SK-N-SH (cell line): ENCODE measurements at regions not wholly inside any gene's neighbourhood (a gene's known extent, or its start where the extent isn't known, plus 50 kb on each side); places are given as distances from the start of the nearest gene placed in this dataset.

ENCODE experiments used
- CTCF ChIA-PET: fragments of 300-600, 350-600 bp; formaldehyde crosslinking; extraction: SDS; loops from one replicate; lab custom pipeline; 2021; lab: Yijun Ruan, JAX
- POLR2A ChIA-PET: fragments of 350-600 bp; sonication (Branson Sonifier 250); formaldehyde crosslinking; extraction: SDS; loops from one replicate; lab custom pipeline; 2020; ENCODE audit warnings: antibody characterized with exemption, inconsistent platforms; lab: Yijun Ruan, JAX
- DNase-seq: peaks from one replicate; pipeline ENCODE4 v3.0.0; 2012
- H2AFZ ChIP-seq: fragments of 200-600 bp; sonication (generic); 2 replicates; pipeline ENCODE4 v1.8.1; 2016; ENCODE audit warnings: antibody characterized with exemption, mild to moderate bottlenecking, low read depth
- H3F3A ChIP-seq: fragments of 200-600 bp; sonication (generic); replicated peaks from 2 replicates; pipeline ENCODE3; 2016; ENCODE audit warnings: antibody characterized with exemption, mild to moderate bottlenecking; ENCODE audit not compliant: insufficient read depth
- H3K27ac ChIP-seq, 2 experiments: fragments of 200-500 bp in 1 of 2; fragments of 200-600 bp in 1 of 2; sonication (Bioruptor generic) in 1 of 2; sonication (generic), shearing (Covaris generic) in 1 of 2; 2 replicates each; pipeline versions ENCODE4 v1.5.1 to v1.6.1; 2014 to 2016; ENCODE audit warnings: low read depth in 2 of 2, inconsistent platforms in 1 of 2, low read length in 1 of 2, mild to moderate bottlenecking in 1 of 2, mixed read lengths in 1 of 2
- H3K27me3 ChIP-seq: fragments of 200-600 bp; sonication (generic), shearing (Covaris generic); 2 replicates; pipeline ENCODE4 v1.6.1; 2016; ENCODE audit warnings: mixed run types; ENCODE audit not compliant: insufficient read depth
- H3K36me3 ChIP-seq, 2 experiments: fragments of 200-500 bp in 1 of 2; fragments of 200-600 bp in 1 of 2; sonication (Bioruptor generic) in 1 of 2; sonication (generic) in 1 of 2; replicated peaks in 1 of 2; 2 replicates each; pipeline versions ENCODE3 to v1.5.1; 2014 to 2016; ENCODE audit warnings: low read length in 1 of 2, mild to moderate bottlenecking in 1 of 2; ENCODE audit not compliant: insufficient read depth in 2 of 2, control insufficient read depth in 1 of 2
- H3K4me1 ChIP-seq, 2 experiments: fragments of 200-500 bp in 1 of 2; fragments of 200-600 bp in 1 of 2; sonication (Bioruptor generic) in 1 of 2; sonication (generic), shearing (Covaris generic) in 1 of 2; 2 replicates each; pipeline versions ENCODE4 v1.5.1 to v1.6.1; 2014 to 2016; ENCODE audit warnings: low read depth in 1 of 2, low read length in 1 of 2, mixed run types in 1 of 2; ENCODE audit not compliant: insufficient read depth in 2 of 2, control insufficient read depth in 1 of 2
- H3K4me2 ChIP-seq: fragments of 200-600 bp; sonication (generic), shearing (Covaris generic); 2 replicates; pipeline ENCODE4 v1.6.1; 2017; ENCODE audit warnings: mixed run types
- H3K4me3 ChIP-seq, 2 experiments: fragments of 200-500 bp in 1 of 2; fragments of 200-600 bp in 1 of 2; sonication (Bioruptor generic) in 1 of 2; sonication (generic), shearing (Covaris generic) in 1 of 2; 2 replicates each; pipeline versions ENCODE4 v1.5.1 to v1.8.1; 2014 to 2016; ENCODE audit warnings: low read depth in 2 of 2, inconsistent platforms in 1 of 2, low read length in 1 of 2, mild to moderate bottlenecking in 1 of 2, mixed read lengths in 1 of 2, moderate library complexity in 1 of 2
- H3K79me2 ChIP-seq: fragments of 200-600 bp; sonication (generic); 2 replicates; pipeline ENCODE4 v1.8.1; 2017; ENCODE audit warnings: mild to moderate bottlenecking; ENCODE audit not compliant: insufficient read depth
- H3K9ac ChIP-seq: fragments of 200-600 bp; sonication (generic); 2 replicates; pipeline ENCODE4 v1.6.1; 2017; ENCODE audit warnings: mixed run types
- H3K9me2 ChIP-seq: fragments of 200-600 bp; sonication (generic); 2 replicates; pipeline ENCODE4 v1.6.1; 2017; ENCODE audit warnings: mixed run types
- H3K9me3 ChIP-seq: fragments of 200-600 bp; sonication (generic); 2 replicates; pipeline ENCODE4 v1.6.1; 2017; ENCODE audit warnings: mixed run types, mild to moderate bottlenecking, moderate library complexity
- H4K20me1 ChIP-seq: fragments of 200-600 bp; sonication (generic); 2 replicates; pipeline ENCODE4 v1.6.1; 2017; ENCODE audit warnings: mild to moderate bottlenecking, mixed run types; ENCODE audit not compliant: insufficient read depth
- CHD2 ChIP-seq: fragments of 150-350 bp; IDR thresholded peaks from 2 replicates; pipeline ENCODE4 v1.6.1; 2018; ENCODE audit warnings: low read length; ENCODE audit not compliant: partially characterized antibody
- EP300 ChIP-seq, 2 experiments: IDR thresholded peaks; 2 replicates each; pipeline versions ENCODE4 v1.4.0 to v1.6.1; 2012; ENCODE audit warnings: borderline replicate concordance in 1 of 2, low read depth in 1 of 2, low read length in 1 of 2
- EZH2phosphoT487 ChIP-seq: fragments of 200-600 bp; sonication (generic); IDR thresholded peaks from 2 replicates; pipeline ENCODE4 v1.6.1; 2017; ENCODE audit warnings: low read depth, mixed run types, mild to moderate bottlenecking, antibody characterized with exemption, moderate library complexity, borderline replicate concordance
- FOXJ3 ChIP-seq: sonication (generic); formaldehyde crosslinking; IDR thresholded peaks from 2 replicates; pipeline ENCODE4 v1.5.1; 2020; ENCODE audit warnings: mild to moderate bottlenecking, missing genetic modification reagents
- FOXM1 ChIP-seq: IDR thresholded peaks from 2 replicates; pipeline ENCODE4 v1.4.0; 2012; ENCODE audit warnings: low read depth, mild to moderate bottlenecking
- GABPA ChIP-seq: IDR thresholded peaks from 2 replicates; pipeline ENCODE4 v1.4.0; 2012; ENCODE audit warnings: low read depth, mild to moderate bottlenecking
- GATA2 ChIP-seq: sonication (generic); formaldehyde crosslinking; IDR thresholded peaks from 2 replicates; pipeline ENCODE4 v1.5.0; 2020; ENCODE audit warnings: mild to moderate bottlenecking, missing genetic modification reagents
- JUND ChIP-seq: IDR thresholded peaks from 2 replicates; pipeline ENCODE4 v1.4.0; 2012
- NRF1 ChIP-seq: IDR thresholded peaks from 2 replicates; pipeline ENCODE4 v1.6.1; 2012; ENCODE audit warnings: low read depth, mild to moderate bottlenecking, low read length
- RCOR1 ChIP-seq: fragments of 150-350 bp; IDR thresholded peaks from 2 replicates; pipeline ENCODE4 v1.6.1; 2017; ENCODE audit warnings: antibody characterized with exemption, low read length
- SMC3 ChIP-seq: IDR thresholded peaks from 2 replicates; pipeline ENCODE4 v1.6.1; 2012; ENCODE audit warnings: low read depth, low read length, improper control_type of control experiment
- TAF1 ChIP-seq: IDR thresholded peaks from 2 replicates; pipeline ENCODE4 v1.6.1; 2012; ENCODE audit warnings: low read depth, mild to moderate bottlenecking, low read length, moderate library complexity, borderline replicate concordance
- TCF12 ChIP-seq: IDR thresholded peaks from 2 replicates; pipeline ENCODE4 v1.4.0; 2012
- YY1 ChIP-seq: IDR thresholded peaks from 2 replicates; pipeline ENCODE4 v1.4.0; 2012; ENCODE audit warnings: low read depth, mild to moderate bottlenecking
- WGBS: methylation state at CpG from one replicate; pipeline ENCODE4 v1.1.6; 2017; ENCODE audit warnings: low lambda C conversion rate; 5-methylcytosine and 5-hydroxymethylcytosine counted together
- TF ChIP-seq, protein P1 (sequence below): fragments of 150-350 bp; IDR thresholded peaks from 2 replicates; pipeline ENCODE4 v1.6.1; 2016; ENCODE audit warnings: mild to moderate bottlenecking, low read depth, low read length
- TF ChIP-seq, protein P2 (sequence below): IDR thresholded peaks from 2 replicates; pipeline ENCODE4 v1.4.0; 2012; ENCODE audit warnings: low read depth
- TF ChIP-seq, protein P3 (sequence below): IDR thresholded peaks from 2 replicates; pipeline ENCODE4 v1.4.0; 2012; ENCODE audit warnings: low read depth, borderline replicate concordance
- TF ChIP-seq, protein P4 (sequence below): IDR thresholded peaks from 2 replicates; pipeline ENCODE4 v1.6.1; 2012; ENCODE audit warnings: mild to moderate bottlenecking, low read depth, low read length, moderate library complexity

DNA sequence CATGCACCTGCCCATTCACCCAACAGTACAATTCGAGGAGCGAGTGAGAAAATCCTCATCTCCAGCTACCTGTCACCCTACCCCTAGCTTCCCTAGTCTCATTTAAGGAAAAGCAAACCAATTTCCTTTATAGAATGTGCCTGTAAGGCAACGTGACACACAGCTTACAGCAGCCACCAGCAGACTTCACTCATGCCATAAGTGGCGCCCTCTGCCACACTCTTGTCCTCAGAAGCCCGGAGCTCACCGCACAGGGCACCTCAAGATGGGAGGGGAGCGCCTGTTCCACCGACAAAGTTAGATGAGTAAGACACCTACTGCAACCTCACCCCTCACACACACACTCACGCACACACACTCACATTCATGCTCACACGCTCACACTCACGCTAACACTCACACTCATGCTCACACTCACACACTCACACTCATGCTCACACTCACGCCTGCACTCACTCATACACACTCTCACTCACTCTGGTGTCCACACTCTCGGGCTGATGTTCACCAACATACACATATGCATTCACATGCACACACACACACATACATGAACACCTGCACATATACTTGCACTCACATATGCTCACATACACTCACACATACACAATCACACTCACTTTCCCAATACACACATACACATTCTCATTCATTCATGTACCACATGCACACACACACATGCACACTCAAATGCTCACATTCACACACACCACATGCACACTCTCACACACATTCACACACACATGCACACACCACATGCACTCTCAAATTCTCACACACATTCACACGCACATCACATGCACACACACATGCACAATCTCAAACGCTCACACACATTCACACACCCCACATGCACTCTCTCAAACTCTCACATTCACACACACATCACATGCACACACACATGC, 170.7 kb downstream of the PSMG1 start:
- TF ChIP-seq GABPA (no peak), GATA2 (CRISPR knock-in tag) (no peak), NRF1 (no peak), SMC3 (no peak), EZH2phosphoT487 (no peak), RCOR1 (no peak), TCF12 (no peak), JUND (no peak), EP300 (IDR thresholded peaks at IDR 0.05; ENCODE audit: borderline replicate concordance in 1 of 2, low read depth in 1 of 2, low read length in 1 of 2) (no peak), FOXM1 (no peak)
- TF ChIP-seq, protein P1, sequence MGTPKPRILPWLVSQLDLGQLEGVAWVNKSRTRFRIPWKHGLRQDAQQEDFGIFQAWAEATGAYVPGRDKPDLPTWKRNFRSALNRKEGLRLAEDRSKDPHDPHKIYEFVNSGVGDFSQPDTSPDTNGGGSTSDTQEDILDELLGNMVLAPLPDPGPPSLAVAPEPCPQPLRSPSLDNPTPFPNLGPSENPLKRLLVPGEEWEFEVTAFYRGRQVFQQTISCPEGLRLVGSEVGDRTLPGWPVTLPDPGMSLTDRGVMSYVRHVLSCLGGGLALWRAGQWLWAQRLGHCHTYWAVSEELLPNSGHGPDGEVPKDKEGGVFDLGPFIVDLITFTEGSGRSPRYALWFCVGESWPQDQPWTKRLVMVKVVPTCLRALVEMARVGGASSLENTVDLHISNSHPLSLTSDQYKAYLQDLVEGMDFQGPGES, result no peak
- TF ChIP-seq, protein P2, sequence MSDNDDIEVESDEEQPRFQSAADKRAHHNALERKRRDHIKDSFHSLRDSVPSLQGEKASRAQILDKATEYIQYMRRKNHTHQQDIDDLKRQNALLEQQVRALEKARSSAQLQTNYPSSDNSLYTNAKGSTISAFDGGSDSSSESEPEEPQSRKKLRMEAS, result no peak
- no peaks in the 10 kb centered on the region for H3K79me2 ChIP-seq
- peaks cover 0 to 8% of the 10 kb centered on the region in 2 experiments; a peak in 1 of 4 replicates for H3K4me1 ChIP-seq
- no peak overlapping the region for H3K9ac ChIP-seq
- peaks cover 6% of the 10 kb centered on the region for H3F3A ChIP-seq
- ChIA-PET CTCF (interaction anchor here (0.6 kb wide), 1 partner anchor 114 kb away, joined by 3 read pairs; no protein-coding TSS in a partner anchor), POLR2A (no interaction called here)
- no peaks in the 10 kb centered on the region for H3K9me2 ChIP-seq
- H3K9me3 ChIP-seq, result no peaks in the 10 kb centered on the region
- no peak overlapping the region for H2AFZ ChIP-seq
- no peak overlapping the region for H3K4me3 ChIP-seq
- H3K27me3 ChIP-seq, result no peaks in the 10 kb centered on the region
- no peak overlapping the region for H3K4me2 ChIP-seq
- H3K27ac ChIP-seq, result no peak overlapping the region
- H4K20me1 ChIP-seq, result no peaks in the 10 kb centered on the region
- no peaks in the 10 kb centered on the region for H3K36me3 ChIP-seq
- no peak for DNase-seq
- 91% methylated on average over 15 of the region's 15 CpGs for WGBS

DNA sequence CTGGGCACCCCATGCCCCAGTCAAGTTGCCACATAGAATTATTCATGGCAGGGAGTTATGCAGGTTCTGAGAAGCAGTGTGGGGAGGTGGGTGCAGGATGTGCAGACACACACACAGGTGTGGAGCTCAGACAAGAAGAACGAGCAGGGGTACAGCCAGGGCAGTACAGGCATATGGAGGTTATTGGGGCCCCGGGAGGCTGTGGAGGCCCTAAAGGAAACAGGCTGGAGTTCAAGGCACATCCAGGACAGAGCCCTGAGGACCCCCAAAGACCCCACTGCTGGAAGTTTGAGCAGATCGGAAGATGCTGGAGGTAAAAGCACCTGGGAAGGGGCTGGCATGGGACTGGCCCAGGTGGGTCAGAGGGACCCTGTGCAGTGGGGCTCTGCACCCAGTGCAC, 171.3 kb downstream of the PSMG1 start:
- no peaks in the 10 kb centered on the region for H3K9me2 ChIP-seq
- no peak overlapping the region for H3K4me3 ChIP-seq
- no peak for DNase-seq
- H3K79me2 ChIP-seq, result no peaks in the 10 kb centered on the region
- no peak overlapping the region for H3K4me2 ChIP-seq
- H3K27me3 ChIP-seq, result no peaks in the 10 kb centered on the region
- 88% methylated on average over 2 of the region's 3 CpGs for WGBS
- H3K27ac ChIP-seq, result no peak overlapping the region
- H3K9ac ChIP-seq, result no peak overlapping the region
- H2AFZ ChIP-seq, result no peak overlapping the region
- POLR2A ChIA-PET, result no interaction called here
- no peak for TF ChIP-seq FOXJ3
- TF ChIP-seq, protein P3, sequence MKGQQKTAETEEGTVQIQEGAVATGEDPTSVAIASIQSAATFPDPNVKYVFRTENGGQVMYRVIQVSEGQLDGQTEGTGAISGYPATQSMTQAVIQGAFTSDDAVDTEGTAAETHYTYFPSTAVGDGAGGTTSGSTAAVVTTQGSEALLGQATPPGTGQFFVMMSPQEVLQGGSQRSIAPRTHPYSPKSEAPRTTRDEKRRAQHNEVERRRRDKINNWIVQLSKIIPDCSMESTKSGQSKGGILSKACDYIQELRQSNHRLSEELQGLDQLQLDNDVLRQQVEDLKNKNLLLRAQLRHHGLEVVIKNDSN, result no peak
- TF ChIP-seq, protein P4, sequence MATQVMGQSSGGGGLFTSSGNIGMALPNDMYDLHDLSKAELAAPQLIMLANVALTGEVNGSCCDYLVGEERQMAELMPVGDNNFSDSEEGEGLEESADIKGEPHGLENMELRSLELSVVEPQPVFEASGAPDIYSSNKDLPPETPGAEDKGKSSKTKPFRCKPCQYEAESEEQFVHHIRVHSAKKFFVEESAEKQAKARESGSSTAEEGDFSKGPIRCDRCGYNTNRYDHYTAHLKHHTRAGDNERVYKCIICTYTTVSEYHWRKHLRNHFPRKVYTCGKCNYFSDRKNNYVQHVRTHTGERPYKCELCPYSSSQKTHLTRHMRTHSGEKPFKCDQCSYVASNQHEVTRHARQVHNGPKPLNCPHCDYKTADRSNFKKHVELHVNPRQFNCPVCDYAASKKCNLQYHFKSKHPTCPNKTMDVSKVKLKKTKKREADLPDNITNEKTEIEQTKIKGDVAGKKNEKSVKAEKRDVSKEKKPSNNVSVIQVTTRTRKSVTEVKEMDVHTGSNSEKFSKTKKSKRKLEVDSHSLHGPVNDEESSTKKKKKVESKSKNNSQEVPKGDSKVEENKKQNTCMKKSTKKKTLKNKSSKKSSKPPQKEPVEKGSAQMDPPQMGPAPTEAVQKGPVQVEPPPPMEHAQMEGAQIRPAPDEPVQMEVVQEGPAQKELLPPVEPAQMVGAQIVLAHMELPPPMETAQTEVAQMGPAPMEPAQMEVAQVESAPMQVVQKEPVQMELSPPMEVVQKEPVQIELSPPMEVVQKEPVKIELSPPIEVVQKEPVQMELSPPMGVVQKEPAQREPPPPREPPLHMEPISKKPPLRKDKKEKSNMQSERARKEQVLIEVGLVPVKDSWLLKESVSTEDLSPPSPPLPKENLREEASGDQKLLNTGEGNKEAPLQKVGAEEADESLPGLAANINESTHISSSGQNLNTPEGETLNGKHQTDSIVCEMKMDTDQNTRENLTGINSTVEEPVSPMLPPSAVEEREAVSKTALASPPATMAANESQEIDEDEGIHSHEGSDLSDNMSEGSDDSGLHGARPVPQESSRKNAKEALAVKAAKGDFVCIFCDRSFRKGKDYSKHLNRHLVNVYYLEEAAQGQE, result no peak
- no peak for TF ChIP-seq YY1
- TF ChIP-seq CHD2, result no peak
- no peak for TF ChIP-seq TAF1
- TF ChIP-seq, all 33 proteins: peak for 0
- Histone ChIP-seq H3K9me3 (no peaks in the 10 kb centered on the region), H3K4me1 (peaks cover 0 to 8% of the 10 kb centered on the region in 2 experiments; a peak in 1 of 4 replicates), H3K36me3 (no peaks in the 10 kb centered on the region), H4K20me1 (no peaks in the 10 kb centered on the region), H3F3A (peaks cover 6% of the 10 kb centered on the region)
- CTCF ChIA-PET, result interaction anchor here (0.6 to 1.9 kb wide), 3 partner anchors 11 to 114 kb away, joined by 3 to 6 read pairs (median 4); no protein-coding TSS in a partner anchor
